Fibroblast of skin of back (primary cell): ENCODE measurements at regions not wholly inside any gene's neighbourhood (a gene's known extent, or its start where the extent isn't known, plus 50 kb on each side); places are given as distances from the start of the nearest gene placed in this dataset.
"Not testable (repeated sequence)": the region's sequence is repeated elsewhere in the genome, so short reads cannot be mapped to it uniquely, and the experiment has no call there.

ENCODE experiments used
- DNase-seq: peaks from one replicate; pipeline ENCODE4 v3.0.0-alpha.2; 2013

GRCh38 chr9:65566018-65566417 is 109.7 kb upstream of the ZNG1E start:
- DNase-seq, result not testable (repeated sequence)

GRCh38 chr9:65519018-65519417 is 156.7 kb upstream of the ZNG1E start:
- DNase-seq, result not testable (repeated sequence)

- not testable (repeated sequence) for DNase-seq
These were observed 161.3 kb upstream of the ZNG1E start for GRCh38 chr9:65514465-65514864.

- not testable (repeated sequence) for DNase-seq
These were observed 167.8 kb upstream of the ZNG1E start for GRCh38 chr9:65507897-65508296.

GRCh38 chr9:65504686-65505085 is 171.0 kb upstream of the ZNG1E start:
- not testable (repeated sequence) for DNase-seq

GRCh38 chr9:65503696-65504095 is 172.0 kb upstream of the ZNG1E start:
- DNase-seq, result not testable (repeated sequence)

- not testable (repeated sequence) for DNase-seq
These were observed 192.8 kb upstream of the ZNG1E start for GRCh38 chr9:65482890-65483289.

- DNase-seq, result not testable (repeated sequence)
These were observed 194.4 kb upstream of the ZNG1E start for GRCh38 chr9:65481291-65481690.

GRCh38 chr9:65474891-65475290 is 189.9 kb upstream of the FOXD4L5 start:
- not testable (repeated sequence) for DNase-seq

- not testable (repeated sequence) for DNase-seq
These were observed 188.2 kb upstream of the FOXD4L5 start for GRCh38 chr9:65473059-65473822.

- not testable (repeated sequence) for DNase-seq
These were observed 186.1 kb upstream of the FOXD4L5 start for GRCh38 chr9:65471106-65471505.

GRCh38 chr9:65466911-65467734 is 182.1 kb upstream of the FOXD4L5 start:
- DNase-seq, result not testable (repeated sequence)

- DNase-seq, result not testable (repeated sequence)
These were observed 180.4 kb upstream of the FOXD4L5 start for GRCh38 chr9:65465246-65465895.

- DNase-seq, result not testable (repeated sequence)
These were observed 177.5 kb upstream of the FOXD4L5 start for GRCh38 chr9:65462476-65462875.

- no peak for DNase-seq
These were observed 174.8 kb upstream of the FOXD4L5 start for GRCh38 chr9:65459756-65460320.

- DNase-seq, result no peak
These were observed 174.0 kb upstream of the FOXD4L5 start for GRCh38 chr9:65458992-65459391.

- DNase-seq, result no peak
These were observed 173.5 kb upstream of the FOXD4L5 start for GRCh38 chr9:65458465-65458864.

GRCh38 chr9:65456991-65457390 is 172.0 kb upstream of the FOXD4L5 start:
- DNase-seq, result not testable (repeated sequence)

GRCh38 chr9:65455751-65456647 is 171.0 kb upstream of the FOXD4L5 start:
- DNase-seq, result not testable (repeated sequence)

GRCh38 chr9:65455136-65455535 is 170.1 kb upstream of the FOXD4L5 start:
- DNase-seq, result not testable (repeated sequence)

GRCh38 chr9:65454666-65455065 is 169.7 kb upstream of the FOXD4L5 start:
- not testable (repeated sequence) for DNase-seq
